Mesothelial cell of epicardium (in vitro differentiated cells): ENCODE measurements at regions not wholly inside any gene's neighbourhood (a gene's known extent, or its start where the extent isn't known, plus 50 kb on each side); places are given as distances from the start of the nearest gene placed in this dataset.

Experiments used
- DNase-seq, 2 experiments: peaks; one replicate each; pipeline ENCODE4 v3.0.0; 2021; ENCODE audit warnings: low spot score in 2 of 2; ENCODE audit not compliant: unreplicated experiment in 2 of 2
- H3K27ac Mint-ChIP-seq: 2 replicates; pipeline ENCODE4 v1.8.0; 2021; ENCODE audit warnings: mixed read lengths
- H3K27me3 Mint-ChIP-seq: 2 replicates; pipeline ENCODE4 v1.8.0; 2021; ENCODE audit warnings: low read depth, mixed read lengths
- H3K36me3 Mint-ChIP-seq: 2 replicates; pipeline ENCODE4 v1.8.0; 2021; ENCODE audit warnings: mixed read lengths
- H3K4me1 Mint-ChIP-seq: 2 replicates; pipeline ENCODE4 v1.8.0; 2021; ENCODE audit warnings: mixed read lengths
- H3K4me3 Mint-ChIP-seq: 2 replicates; pipeline ENCODE4 v1.8.0; 2021; ENCODE audit warnings: mild to moderate bottlenecking, moderate library complexity, mixed read lengths
- H3K9me3 Mint-ChIP-seq: 2 replicates; pipeline ENCODE4 v1.8.0; 2021; ENCODE audit warnings: mixed read lengths
- CTCF ChIP-seq: fragments of 200-600 bp; sonication (generic); IDR thresholded peaks from one replicate; pipeline ENCODE4 v1.5.0; 2021; ENCODE audit warnings: antibody characterized with exemption; ENCODE audit not compliant: unreplicated experiment

GRCh38 chr12:68446384-68446783 is 114.2 kb upstream of the MDM1 start:
- no peak overlapping the region for H3K27ac Mint-ChIP-seq
- peaks cover 26% of the 10 kb centered on the region for H3K4me1 Mint-ChIP-seq
- no peak for DNase-seq
- TF ChIP-seq CTCF = no peak
- H3K27me3 Mint-ChIP-seq = no peaks in the 10 kb centered on the region
- peaks cover 16% of the 10 kb centered on the region for H3K9me3 Mint-ChIP-seq
- H3K36me3 Mint-ChIP-seq = peaks cover 16% of the 10 kb centered on the region
- no peak overlapping the region for H3K4me3 Mint-ChIP-seq

GRCh38 chr12:68446901-68447796 is 115.0 kb upstream of the MDM1 start:
- DNase-seq = no peak
- Mint-ChIP-seq H3K9me3 (peaks cover 16% of the 10 kb centered on the region), H3K4me3 (no peak overlapping the region), H3K27me3 (no peaks in the 10 kb centered on the region), H3K36me3 (peaks cover 16% of the 10 kb centered on the region), H3K27ac (peak overlapping the region; percentile 32), H3K4me1 (peaks cover 34% of the 10 kb centered on the region)
- no peak for TF ChIP-seq CTCF

- no peaks in the 10 kb centered on the region for H3K27me3 Mint-ChIP-seq
- H3K9me3 Mint-ChIP-seq = peaks cover 16% of the 10 kb centered on the region
- peaks cover 36% of the 10 kb centered on the region for H3K4me1 Mint-ChIP-seq
- DNase-seq = no peak
- no peak overlapping the region for H3K27ac Mint-ChIP-seq
- no peak overlapping the region for H3K4me3 Mint-ChIP-seq
- TF ChIP-seq CTCF = no peak
- peaks cover 16% of the 10 kb centered on the region for H3K36me3 Mint-ChIP-seq
These were observed 115.7 kb upstream of the MDM1 start for GRCh38 chr12:68447797-68448260.

- no peaks in the 10 kb centered on the region for H3K27me3 Mint-ChIP-seq
- H3K27ac Mint-ChIP-seq = no peak overlapping the region
- H3K9me3 Mint-ChIP-seq = peaks cover 6% of the 10 kb centered on the region
- H3K36me3 Mint-ChIP-seq = peaks cover 7% of the 10 kb centered on the region
- no peak for DNase-seq
- H3K4me3 Mint-ChIP-seq = no peak overlapping the region
- no peak for TF ChIP-seq CTCF
- H3K4me1 Mint-ChIP-seq = peaks cover 50% of the 10 kb centered on the region
These were observed 117.0 kb upstream of the MDM1 start for GRCh38 chr12:68449196-68449595.

- peaks cover 4% of the 10 kb centered on the region for H3K9me3 Mint-ChIP-seq
- no peak overlapping the region for H3K27ac Mint-ChIP-seq
- peaks cover 63% of the 10 kb centered on the region for H3K4me1 Mint-ChIP-seq
- H3K4me3 Mint-ChIP-seq = no peak overlapping the region
- no peak for TF ChIP-seq CTCF
- no peak for DNase-seq
- peaks cover 3% of the 10 kb centered on the region for H3K36me3 Mint-ChIP-seq
- no peaks in the 10 kb centered on the region for H3K27me3 Mint-ChIP-seq
These were observed 118.7 kb upstream of the MDM1 start for GRCh38 chr12:68450947-68451260.
